GM19372 (cell line): ENCODE measurements at regions not wholly inside any gene's neighbourhood (a gene's known extent, or its start where the extent isn't known, plus 50 kb on each side); places are given as distances from the start of the nearest gene placed in this dataset.
"Not testable (repeated sequence)": the region's sequence is repeated elsewhere in the genome, so short reads cannot be mapped to it uniquely, and the experiment has no call there.

ENCODE experiments used
- ATAC-seq: cut with Tn5 transposase; IDR thresholded peaks from one replicate; pipeline ENCODE4 v1.9.1; 2021; ENCODE audit warnings: mild to moderate bottlenecking, low read depth, moderate library complexity; ENCODE audit not compliant: unreplicated experiment

- no peak for ATAC-seq
Measured at GRCh38 chr22:25482091-25482760, 82.2 kb upstream of the GRK3 start.

- ATAC-seq: no peak
Measured at GRCh38 chr22:25482868-25483639, 81.4 kb upstream of the GRK3 start.

GRCh38 chr22:25483931-25484330, 80.5 kb upstream of the GRK3 start:
- ATAC-seq: no peak

- no peak for ATAC-seq
Measured at GRCh38 chr22:25484521-25485315, 79.8 kb upstream of the GRK3 start.

GRCh38 chr22:25485626-25486545, 78.6 kb upstream of the GRK3 start:
- ATAC-seq: no peak

- no peak for ATAC-seq
Measured at GRCh38 chr22:25487508-25487907, 77.0 kb upstream of the GRK3 start.

- no peak for ATAC-seq
Measured at GRCh38 chr22:25488244-25489020, 76.0 kb upstream of the GRK3 start.

- no peak for ATAC-seq
Measured at GRCh38 chr22:25489947-25490346, 74.5 kb upstream of the GRK3 start.

GRCh38 chr22:25490896-25491295, 73.6 kb upstream of the GRK3 start:
- ATAC-seq: no peak

GRCh38 chr22:25492162-25492561, 72.3 kb upstream of the GRK3 start:
- ATAC-seq: no peak

GRCh38 chr22:25492841-25493734, 71.4 kb upstream of the GRK3 start:
- ATAC-seq: no peak

- no peak for ATAC-seq
Measured at GRCh38 chr22:25493794-25494193, 70.7 kb upstream of the GRK3 start.

- no peak for ATAC-seq
Measured at GRCh38 chr22:25494774-25495173, 69.7 kb upstream of the GRK3 start.

GRCh38 chr22:25495285-25495684, 69.2 kb upstream of the GRK3 start:
- no peak for ATAC-seq

- ATAC-seq: no peak
Measured at GRCh38 chr22:25496396-25497064, 67.9 kb upstream of the GRK3 start.

GRCh38 chr22:25497181-25497641, 67.3 kb upstream of the GRK3 start:
- ATAC-seq: no peak

- no peak for ATAC-seq
Measured at GRCh38 chr22:25497716-25498115, 66.8 kb upstream of the GRK3 start.

- ATAC-seq: not testable (repeated sequence)
Measured at GRCh38 chr22:25500671-25501070, 63.8 kb upstream of the GRK3 start.
